HepG2 (cell line): ENCODE measurements at regions not wholly inside any gene's neighbourhood (a gene's known extent, or its start where the extent isn't known, plus 50 kb on each side); places are given as distances from the start of the nearest gene placed in this dataset.

Experiments
- ATAC-seq: fragments of 200-7000 bp; cut with Tn5 transposase; 3 replicates; pipeline ENCODE4 v1.9.1; 2020; ENCODE audit warnings: mild to moderate bottlenecking, moderate library complexity
- BruUV-seq: library from RNA; stranded (reverse); fragments of 400-500 nt; replicated peaks from 2 replicates; lab custom pipeline; 2021; lab: Mats Ljungman, UMichigan
- CTCF ChIA-PET: fragments of 300-600 bp; formaldehyde crosslinking; extraction: SDS; loops from one replicate; lab custom pipeline; 2021; ENCODE audit warnings: low total read pairs, inconsistent platforms, low intra/inter-chr PET ratio; lab: Yijun Ruan, JAX
- POLR2A ChIA-PET: fragments of 350-600 bp; sonication (Branson Sonifier 250); formaldehyde crosslinking; loops from one replicate; lab custom pipeline; 2020; ENCODE audit warnings: antibody characterized with exemption, inconsistent platforms; lab: Yijun Ruan, JAX
- DNase-seq: peaks from one replicate; pipeline ENCODE4 v3.0.0-alpha.2; 2015; ENCODE audit warnings: low spot score
- FAIRE-seq: peaks from 3 replicates; lab custom pipeline; 2011; peaks lifted over from hg19 to GRCh38; lab: Jason Lieb, UNC
- H2AFZ ChIP-seq: one replicate; pipeline ENCODE4 v1.6.1; 2011; ENCODE audit warnings: low read length, inconsistent platforms
- H3K27ac ChIP-seq: fragments of 300-600 bp; 3 replicates; pipeline ENCODE4 v1.8.0; 2011; ENCODE audit warnings: mixed run types, mild to moderate bottlenecking, mixed read lengths, low read length, inconsistent platforms; ENCODE audit not compliant: insufficient read depth; ENCODE audit errors: extremely low read length
- H3K27me3 ChIP-seq, 2 experiments: fragments of 200-600 bp in 1 of 2; 2 replicates in 1 of 2; 3 replicates in 1 of 2; pipeline versions ENCODE4 v1.6.0 to v1.8.0; 2011; ENCODE audit warnings: low read length in 2 of 2, mild to moderate bottlenecking in 2 of 2, moderate library complexity in 2 of 2, inconsistent platforms in 1 of 2; ENCODE audit not compliant: insufficient read depth in 2 of 2, control insufficient read depth in 1 of 2
- H3K36me3 ChIP-seq, 2 experiments: fragments of 200-600 bp in 1 of 2; replicated peaks in 1 of 2; 2 replicates in 1 of 2; 3 replicates in 1 of 2; pipeline versions ENCODE4 v1.5.1 to v1.8.0; 2011; ENCODE audit warnings: low read length in 2 of 2, inconsistent platforms in 1 of 2; ENCODE audit not compliant: insufficient read depth in 2 of 2, control insufficient read depth in 1 of 2
- H3K4me1 ChIP-seq: 2 replicates; pipeline ENCODE4 v1.5.1; 2012; ENCODE audit warnings: low read length, inconsistent platforms; ENCODE audit not compliant: insufficient read depth
- H3K4me2 ChIP-seq: 2 replicates; pipeline ENCODE4 v1.6.0; 2011; ENCODE audit warnings: low read depth, low read length, inconsistent platforms
- H3K4me3 ChIP-seq, 3 experiments: fragments of 200-600 bp in 1 of 3; sonication (generic), shearing (Covaris generic) in 1 of 3; replicated peaks in 1 of 3; 2 replicates each; pipeline ENCODE4 v1.5.1; 2011 to 2016; ENCODE audit warnings: low read length in 3 of 3, inconsistent platforms in 2 of 3, low read depth in 2 of 3, mild to moderate bottlenecking in 2 of 3, control low read depth in 1 of 3, mixed read lengths in 1 of 3; ENCODE audit not compliant: insufficient read depth in 1 of 3
- H3K79me2 ChIP-seq: one replicate; pipeline ENCODE4 v1.6.1; 2011; ENCODE audit warnings: low read length, inconsistent platforms; ENCODE audit not compliant: insufficient read depth
- H3K9ac ChIP-seq: 2 replicates; pipeline ENCODE4 v1.6.0; 2011; ENCODE audit warnings: mild to moderate bottlenecking, low read depth, low read length, inconsistent platforms; ENCODE audit not compliant: insufficient read depth
- H3K9me3 ChIP-seq: 2 replicates; pipeline ENCODE4 v1.5.1; 2012; ENCODE audit warnings: mild to moderate bottlenecking, low read length
- H4K20me1 ChIP-seq: 2 replicates; pipeline ENCODE4 v1.6.0; 2011; ENCODE audit warnings: inconsistent platforms, mild to moderate bottlenecking, low read length, moderate library complexity; ENCODE audit not compliant: insufficient read depth
- ARHGAP35 ChIP-seq: sonication (generic); formaldehyde crosslinking; IDR thresholded peaks from 2 replicates; pipeline ENCODE4 v1.9.0; 2022; ENCODE audit warnings: mild to moderate bottlenecking, inconsistent platforms, moderate library complexity, missing genetic modification reagents, borderline replicate concordance
- CHD2 ChIP-seq: IDR thresholded peaks from 2 replicates; pipeline ENCODE4 v1.6.1; 2011; ENCODE audit warnings: low read depth, low read length, improper control_type of control experiment
- ELF4 ChIP-seq: sonication (generic); formaldehyde crosslinking; IDR thresholded peaks from 2 replicates; pipeline ENCODE4 v1.5.0; 2020; ENCODE audit warnings: missing genetic modification reagents, mild to moderate bottlenecking, moderate library complexity, borderline replicate concordance
- NCOA1 ChIP-seq: sonication (generic); formaldehyde crosslinking; IDR thresholded peaks from 2 replicates; pipeline ENCODE4 v1.9.0; 2021; ENCODE audit warnings: missing genetic modification reagents
- ZNF749 ChIP-seq: sonication (generic); formaldehyde crosslinking; IDR thresholded peaks from 2 replicates; pipeline ENCODE4 v1.8.0; 2022; ENCODE audit warnings: mild to moderate bottlenecking, missing genetic modification reagents, moderate library complexity, borderline replicate concordance
- WGBS: methylation state at CpG from one replicate; pipeline ENCODE4 v1.1.6; 2017; ENCODE audit warnings: low lambda C conversion rate; 5-methylcytosine and 5-hydroxymethylcytosine counted together
- in situ Hi-C: cut with HindIII; loops from 2 replicates; pipeline ENCODE4 v1.10.0; 2017; ENCODE audit warnings: low pct_unique_long_range_greater_than_20kb; ENCODE audit not compliant: extremely low pct_ligation_motif_present
- intact Hi-C: fragments of 100-400 bp; cut with micrococcal nuclease; formaldehyde crosslinking; loops from one replicate; pipeline ENCODE4 v1.10.0; 2022; ENCODE audit not compliant: unreplicated experiment
- TF ChIP-seq, protein P1 (sequence below): IDR thresholded peaks from 2 replicates; pipeline ENCODE4 v1.6.1; 2016; ENCODE audit warnings: control low read depth
- TF ChIP-seq, protein P2 (sequence below): sonication (generic); formaldehyde crosslinking; IDR thresholded peaks from 2 replicates; pipeline ENCODE4 v1.8.0; 2022; ENCODE audit warnings: mild to moderate bottlenecking, missing genetic modification reagents, moderate library complexity

DNA sequence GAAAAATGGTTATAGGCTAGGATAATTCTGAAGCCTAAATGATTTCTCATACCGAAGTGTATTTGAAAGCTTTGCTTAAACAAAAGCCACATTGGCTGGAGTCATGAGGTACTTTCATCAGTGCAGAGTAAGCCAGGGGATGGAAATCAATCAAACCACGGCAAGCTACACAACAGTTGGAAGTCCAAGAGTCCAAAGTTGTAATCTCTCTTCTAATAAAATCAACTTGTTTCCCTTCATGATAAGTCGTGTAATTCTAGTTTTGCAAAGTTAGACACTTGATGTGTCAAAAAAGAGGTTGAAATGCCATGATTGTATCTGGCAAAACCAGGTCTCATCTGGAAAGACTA is 250.5 kb upstream of the VEPH1 start:
- intact Hi-C loops (no loop called here), in situ Hi-C loops (no loop called here)
- FAIRE-seq (no peak), DNase-seq (no peak), ATAC-seq (no peak)
- Histone ChIP-seq H3K27ac (no peak overlapping the region), H4K20me1 (no peaks in the 10 kb centered on the region), H3K27me3 (peaks cover 0 to 12% of the 10 kb centered on the region in 2 experiments; a peak in 2 of 5 replicates), H3K4me2 (no peak overlapping the region), H3K9ac (no peak overlapping the region), H2AFZ (no peak overlapping the region), H3K4me1 (no peaks in the 10 kb centered on the region), H3K36me3 (no peaks in the 10 kb centered on the region), H3K9me3 (no peaks in the 10 kb centered on the region), H3K4me3 (no peak overlapping the region), H3K79me2 (no peaks in the 10 kb centered on the region)
- ChIA-PET POLR2A (no interaction called here), CTCF (no interaction called here)
- TF ChIP-seq ELF4 (no peak), CHD2 (no peak)
- BruUV-seq, result no TSS peak
- WGBS, result 0% methylated on average over 3 of the region's 3 CpGs

- no peak overlapping the region for H3K4me2 ChIP-seq
- H4K20me1 ChIP-seq, result no peaks in the 10 kb centered on the region
- no peaks in the 10 kb centered on the region for H3K79me2 ChIP-seq
- H3K27ac ChIP-seq, result no peak overlapping the region
- H3K4me1 ChIP-seq, result no peaks in the 10 kb centered on the region
- no peaks in the 10 kb centered on the region for H3K9me3 ChIP-seq
- ATAC-seq (no peak), FAIRE-seq (no peak), DNase-seq (no peak)
- no peak overlapping the region for H3K9ac ChIP-seq
- ChIA-PET POLR2A (no interaction called here), CTCF (no interaction called here)
- intact Hi-C loops, result no loop called here
- WGBS, result 9% methylated on average over 5 of the region's 5 CpGs
- TF ChIP-seq ZNF749 (no peak), ARHGAP35 (CRISPR knock-in tag) (no peak), NCOA1 (no peak)
- TF ChIP-seq, protein P1, sequence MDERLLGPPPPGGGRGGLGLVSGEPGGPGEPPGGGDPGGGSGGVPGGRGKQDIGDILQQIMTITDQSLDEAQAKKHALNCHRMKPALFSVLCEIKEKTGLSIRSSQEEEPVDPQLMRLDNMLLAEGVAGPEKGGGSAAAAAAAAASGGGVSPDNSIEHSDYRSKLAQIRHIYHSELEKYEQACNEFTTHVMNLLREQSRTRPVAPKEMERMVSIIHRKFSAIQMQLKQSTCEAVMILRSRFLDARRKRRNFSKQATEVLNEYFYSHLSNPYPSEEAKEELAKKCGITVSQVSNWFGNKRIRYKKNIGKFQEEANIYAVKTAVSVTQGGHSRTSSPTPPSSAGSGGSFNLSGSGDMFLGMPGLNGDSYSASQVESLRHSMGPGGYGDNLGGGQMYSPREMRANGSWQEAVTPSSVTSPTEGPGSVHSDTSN (CRISPR knock-in tag), result no peak
- TF ChIP-seq, protein P2, sequence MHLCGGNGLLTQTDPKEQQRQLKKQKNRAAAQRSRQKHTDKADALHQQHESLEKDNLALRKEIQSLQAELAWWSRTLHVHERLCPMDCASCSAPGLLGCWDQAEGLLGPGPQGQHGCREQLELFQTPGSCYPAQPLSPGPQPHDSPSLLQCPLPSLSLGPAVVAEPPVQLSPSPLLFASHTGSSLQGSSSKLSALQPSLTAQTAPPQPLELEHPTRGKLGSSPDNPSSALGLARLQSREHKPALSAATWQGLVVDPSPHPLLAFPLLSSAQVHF (CRISPR knock-in tag), result no peak
- H3K27me3 ChIP-seq, result peaks cover 0 to 12% of the 10 kb centered on the region in 2 experiments; a peak in 2 of 5 replicates
- H3K36me3 ChIP-seq, result no peaks in the 10 kb centered on the region
- BruUV-seq, result no TSS peak
- no peak overlapping the region for H3K4me3 ChIP-seq
- in situ Hi-C loops, result no loop called here
- no peak overlapping the region for H2AFZ ChIP-seq
These were observed 250.0 kb upstream of the VEPH1 start for GRCh38 chr3:157752956-157753786.
